ENCODE measurements at regions not wholly inside any gene's neighbourhood (a gene's known extent, or its start where the extent isn't known, plus 50 kb on each side); places are given as distances from the start of the nearest gene placed in this dataset.

DNA sequence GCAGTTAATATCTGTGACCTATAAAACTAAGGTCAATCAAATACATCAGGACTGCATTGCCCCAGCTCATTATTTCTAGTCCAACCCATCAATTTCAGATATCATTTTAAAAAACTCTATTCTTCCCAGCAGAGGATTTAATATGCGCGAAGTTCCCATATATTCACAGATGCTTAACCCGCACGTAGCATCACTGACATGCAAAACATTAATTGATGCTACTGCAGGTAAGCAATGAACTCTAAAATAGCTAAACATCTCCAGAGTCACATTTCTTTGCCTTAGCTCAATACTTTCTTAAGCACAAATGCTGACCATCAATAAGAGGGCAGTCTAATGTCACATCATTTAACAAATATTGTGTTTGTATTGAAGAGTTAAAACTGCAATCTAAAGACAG is 586.6 kb upstream of the CDH18 start:
- Histone ChIP-seq H3K4me1 (ENCODE audit: control insufficient read depth, insufficient read depth, low read length) (no peaks in the 10 kb centered on the region), H3K9ac (ENCODE audit: low read length) (no peak overlapping the region), H3K27me3 (ENCODE audit: control insufficient read depth, insufficient read depth, low read length) (no peaks in the 10 kb centered on the region), H3K27ac (ENCODE audit: low read depth, low read length) (no peak overlapping the region), H3K4me3 (ENCODE audit: low read length) (no peak overlapping the region), H3K36me3 (ENCODE audit: control insufficient read depth, insufficient read depth, low read length) (no peaks in the 10 kb centered on the region)

DNA sequence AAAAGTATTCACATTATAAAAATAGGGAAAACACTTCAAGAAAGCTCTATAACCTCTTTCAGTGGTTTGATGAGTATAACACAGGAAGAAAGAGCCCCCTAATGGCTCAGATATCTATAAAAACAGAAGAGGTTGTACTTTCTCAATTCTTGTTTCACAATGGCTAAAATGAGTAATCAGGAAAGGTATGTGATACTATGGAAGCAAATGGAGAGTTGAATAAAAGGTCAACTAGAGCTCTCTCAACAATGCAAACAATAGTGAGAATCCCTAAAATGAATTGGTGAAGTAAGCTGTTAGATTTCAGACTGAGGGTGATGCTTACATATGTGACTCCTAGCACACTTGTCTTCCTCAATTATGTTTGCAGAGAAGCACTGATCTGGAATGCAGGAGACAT is 584.6 kb upstream of the CDH18 start:
- no peaks in the 10 kb centered on the region for H3K4me1 ChIP-seq (ENCODE audit: control insufficient read depth, insufficient read depth, low read length)
- no peaks in the 10 kb centered on the region for H3K27me3 ChIP-seq (ENCODE audit: control insufficient read depth, insufficient read depth, low read length)
- no peak overlapping the region for H3K4me3 ChIP-seq (ENCODE audit: low read length)
- H3K9ac ChIP-seq (ENCODE audit: low read length) = no peak overlapping the region
- no peak overlapping the region for H3K27ac ChIP-seq (ENCODE audit: low read depth, low read length)
- no peaks in the 10 kb centered on the region for H3K36me3 ChIP-seq (ENCODE audit: control insufficient read depth, insufficient read depth, low read length)

DNA sequence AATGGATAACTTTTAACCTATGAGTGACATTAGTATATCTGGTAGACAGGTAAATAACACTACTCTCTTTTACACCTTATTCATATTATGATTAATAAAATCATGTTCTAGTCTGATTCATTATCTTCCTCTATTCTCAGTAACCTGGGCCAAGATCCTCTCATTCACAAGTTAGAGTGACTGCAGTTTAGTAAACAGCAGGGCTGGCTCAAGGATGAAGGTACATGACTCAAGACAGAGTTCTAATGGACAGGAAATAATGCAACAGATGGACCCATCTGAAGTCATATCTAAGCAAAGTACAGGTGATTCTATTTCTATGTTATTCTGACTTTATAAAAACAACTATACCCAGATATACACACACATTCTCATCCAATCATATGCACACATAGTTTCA is 582.5 kb upstream of the CDH18 start:
- no peaks in the 10 kb centered on the region for H3K27me3 ChIP-seq (ENCODE audit: control insufficient read depth, insufficient read depth, low read length)
- no peak overlapping the region for H3K27ac ChIP-seq (ENCODE audit: low read depth, low read length)
- H3K36me3 ChIP-seq (ENCODE audit: control insufficient read depth, insufficient read depth, low read length) = no peaks in the 10 kb centered on the region
- H3K4me3 ChIP-seq (ENCODE audit: low read length) = no peak overlapping the region
- no peaks in the 10 kb centered on the region for H3K4me1 ChIP-seq (ENCODE audit: control insufficient read depth, insufficient read depth, low read length)
- no peak overlapping the region for H3K9ac ChIP-seq (ENCODE audit: low read length)

DNA sequence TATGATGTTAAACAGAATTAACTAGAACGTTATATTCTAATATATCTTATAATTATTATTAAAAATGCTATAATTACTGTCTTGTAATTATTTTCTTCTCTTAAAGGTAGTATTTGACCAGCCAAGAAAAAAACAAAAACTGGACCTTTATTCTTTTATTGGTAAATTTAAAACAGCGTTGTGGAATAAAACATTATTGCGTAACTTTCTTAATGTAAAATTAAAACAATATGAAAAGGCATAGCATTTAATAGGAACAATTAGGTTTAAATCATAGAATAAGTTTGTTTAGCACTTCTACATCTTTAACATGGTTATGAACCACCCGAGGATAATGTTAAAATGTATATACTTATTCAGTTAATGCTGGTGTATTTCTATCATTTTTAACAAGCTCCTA is 574.5 kb upstream of the CDH18 start:
- Histone ChIP-seq H3K4me3 (ENCODE audit: low read length) (no peak overlapping the region), H3K9ac (ENCODE audit: low read length) (no peak overlapping the region), H3K4me1 (ENCODE audit: control insufficient read depth, insufficient read depth, low read length) (no peaks in the 10 kb centered on the region), H3K36me3 (ENCODE audit: control insufficient read depth, insufficient read depth, low read length) (no peaks in the 10 kb centered on the region), H3K27me3 (ENCODE audit: control insufficient read depth, insufficient read depth, low read length) (no peaks in the 10 kb centered on the region), H3K27ac (ENCODE audit: low read depth, low read length) (no peak overlapping the region)

DNA sequence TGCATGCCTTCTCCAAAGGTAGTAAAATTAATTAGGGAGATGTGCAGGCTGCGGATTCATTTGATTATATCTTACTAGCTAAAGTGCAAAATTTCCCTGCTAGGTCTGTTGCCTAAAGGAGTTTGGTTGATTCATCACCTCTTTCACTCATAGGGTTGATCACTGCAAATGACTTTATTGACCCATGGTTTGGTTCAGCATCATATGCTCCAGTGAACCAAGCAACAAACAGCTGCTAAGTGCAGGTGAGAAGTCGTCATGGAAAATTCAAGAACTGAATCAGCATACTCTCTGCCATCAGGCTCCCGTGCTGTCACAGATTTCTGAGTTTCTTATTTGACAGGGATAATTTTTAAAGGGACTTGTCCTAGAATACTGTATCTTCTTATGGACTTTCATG is 571.8 kb upstream of the CDH18 start:
- H3K36me3 ChIP-seq (ENCODE audit: control insufficient read depth, insufficient read depth, low read length) = no peaks in the 10 kb centered on the region
- no peak overlapping the region for H3K9ac ChIP-seq (ENCODE audit: low read length)
- H3K4me1 ChIP-seq (ENCODE audit: control insufficient read depth, insufficient read depth, low read length) = no peaks in the 10 kb centered on the region
- no peak overlapping the region for H3K4me3 ChIP-seq (ENCODE audit: low read length)
- no peaks in the 10 kb centered on the region for H3K27me3 ChIP-seq (ENCODE audit: control insufficient read depth, insufficient read depth, low read length)
- H3K27ac ChIP-seq (ENCODE audit: low read depth, low read length) = no peak overlapping the region

DNA sequence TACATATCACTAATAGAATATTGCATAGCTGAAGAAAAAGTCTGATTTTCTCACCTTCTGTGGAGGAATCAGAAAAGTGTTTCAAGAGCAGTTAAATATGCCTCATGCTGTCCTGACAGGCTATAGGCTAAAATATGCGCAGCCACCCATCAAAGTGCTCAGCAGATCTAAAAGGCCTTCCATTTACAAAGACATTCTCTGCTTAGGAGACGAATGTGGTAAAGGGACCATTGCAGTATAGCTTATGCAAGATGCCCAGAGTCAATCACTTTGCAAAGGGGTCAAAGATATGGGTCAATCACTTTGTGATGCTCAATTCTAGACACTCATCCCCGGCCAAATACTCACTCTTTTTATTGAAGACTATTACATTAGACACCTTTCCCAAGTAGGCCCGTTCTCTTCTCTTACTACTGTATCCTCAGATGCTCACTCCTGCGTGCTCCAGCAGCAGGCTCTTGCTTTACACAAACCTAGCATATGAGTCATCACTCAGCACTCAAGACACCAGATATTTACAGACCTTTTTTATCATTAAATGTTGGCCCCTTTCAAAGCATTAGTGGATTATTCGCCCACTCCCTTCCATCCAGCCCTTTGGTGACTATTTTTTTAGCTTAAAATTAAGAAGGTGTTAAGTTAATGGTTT is 568.2 kb upstream of the CDH18 start:
- Histone ChIP-seq H3K4me3 (ENCODE audit: low read length) (no peak overlapping the region), H3K4me1 (ENCODE audit: control insufficient read depth, insufficient read depth, low read length) (no peaks in the 10 kb centered on the region), H3K9ac (ENCODE audit: low read length) (no peak overlapping the region), H3K27me3 (ENCODE audit: control insufficient read depth, insufficient read depth, low read length) (no peaks in the 10 kb centered on the region), H3K36me3 (ENCODE audit: control insufficient read depth, insufficient read depth, low read length) (no peaks in the 10 kb centered on the region), H3K27ac (ENCODE audit: low read depth, low read length) (no peak overlapping the region)

DNA sequence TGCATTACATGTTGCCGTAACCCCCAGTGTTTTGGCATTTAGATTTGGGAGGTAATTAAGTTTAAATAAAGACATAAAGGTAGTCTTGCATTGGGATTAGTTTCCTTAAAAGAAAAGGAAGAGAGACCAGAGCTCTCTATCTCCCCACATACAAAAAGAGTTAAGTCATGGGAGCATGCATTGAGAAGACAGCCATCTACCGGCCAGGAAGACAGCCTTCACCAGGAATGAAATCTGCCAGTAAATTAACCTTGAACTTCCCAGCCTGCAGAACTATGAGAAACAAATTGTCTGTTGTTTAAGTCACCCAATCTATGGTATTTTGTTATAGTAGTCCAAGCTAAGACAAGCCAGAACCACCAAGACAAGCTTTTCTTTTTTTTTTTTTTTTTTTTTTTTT is 567.0 kb upstream of the CDH18 start:
- Histone ChIP-seq H3K4me1 (ENCODE audit: control insufficient read depth, insufficient read depth, low read length) (no peaks in the 10 kb centered on the region), H3K27me3 (ENCODE audit: control insufficient read depth, insufficient read depth, low read length) (no peaks in the 10 kb centered on the region)

DNA sequence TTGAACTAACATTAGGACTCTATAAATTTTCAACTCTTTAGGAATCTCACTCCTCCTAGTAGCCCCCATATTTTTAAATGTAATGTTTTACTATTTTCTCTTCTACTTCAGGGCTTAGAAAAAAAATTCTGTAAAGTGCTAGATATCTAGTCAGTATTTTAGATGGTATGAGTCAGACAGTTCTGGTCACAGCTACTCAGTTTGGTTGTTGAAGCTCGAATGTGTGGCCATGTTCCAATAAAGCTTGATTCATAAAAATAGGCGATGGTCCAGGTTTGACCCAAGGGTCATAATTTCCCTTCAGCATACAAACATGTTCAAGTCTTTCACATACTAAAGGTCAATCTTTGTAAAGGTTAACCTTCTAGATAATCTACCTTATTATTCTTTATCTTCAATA is 566.0 kb upstream of the CDH18 start:
- Histone ChIP-seq H3K4me1 (ENCODE audit: control insufficient read depth, insufficient read depth, low read length) (no peaks in the 10 kb centered on the region), H3K4me3 (ENCODE audit: low read length) (no peak overlapping the region), H3K36me3 (ENCODE audit: control insufficient read depth, insufficient read depth, low read length) (no peaks in the 10 kb centered on the region), H3K27ac (ENCODE audit: low read depth, low read length) (no peak overlapping the region), H3K9ac (ENCODE audit: low read length) (no peak overlapping the region), H3K27me3 (ENCODE audit: control insufficient read depth, insufficient read depth, low read length) (no peaks in the 10 kb centered on the region)

More for the DNA sequence above, 567.0 kb upstream of the CDH18 start:
- Histone ChIP-seq H3K36me3 (ENCODE audit: control insufficient read depth, insufficient read depth, low read length) (no peaks in the 10 kb centered on the region), H3K27ac (ENCODE audit: low read depth, low read length) (no peak overlapping the region), H3K4me3 (ENCODE audit: low read length) (no peak overlapping the region), H3K9ac (ENCODE audit: low read length) (no peak overlapping the region)

DNA sequence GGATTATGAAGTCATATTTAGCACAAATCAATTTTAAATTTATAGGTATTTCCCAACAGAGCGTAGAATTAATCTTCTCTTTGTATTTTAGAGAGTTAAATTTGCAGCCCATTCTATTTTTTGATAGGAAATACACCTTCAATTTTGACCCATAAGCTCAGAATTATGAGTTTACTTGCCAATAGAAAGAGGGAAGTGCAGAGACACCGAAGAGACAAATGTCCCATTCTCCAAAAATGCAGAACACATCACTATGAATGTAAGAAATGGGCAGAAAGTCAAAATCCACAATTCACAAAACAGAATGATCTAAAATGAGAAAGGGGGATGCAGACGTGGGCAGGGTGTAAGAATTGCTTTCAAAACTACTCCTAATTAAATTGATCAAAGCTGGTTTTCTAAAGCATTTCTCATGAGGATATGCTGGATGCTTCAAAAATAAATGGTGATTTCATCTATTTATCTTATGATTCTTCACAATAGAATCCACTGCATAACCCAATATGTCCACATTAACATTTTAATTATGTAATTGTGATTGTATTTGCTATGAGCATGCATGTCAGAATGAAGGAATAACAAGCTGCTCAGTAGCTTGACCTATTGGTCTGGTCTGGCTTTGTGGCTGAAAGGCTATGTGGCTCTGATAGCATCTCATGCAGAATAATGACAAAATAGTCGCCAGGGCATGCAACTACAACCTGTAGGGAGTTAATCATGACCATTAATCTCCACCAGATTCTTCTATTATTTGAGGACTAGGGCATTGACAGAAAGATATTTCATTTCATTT is 550.1 kb upstream of the CDH18 start:
- Histone ChIP-seq H3K9ac (ENCODE audit: low read length) (no peak overlapping the region), H3K4me3 (ENCODE audit: low read length) (no peak overlapping the region), H3K27me3 (ENCODE audit: control insufficient read depth, insufficient read depth, low read length) (no peaks in the 10 kb centered on the region), H3K36me3 (ENCODE audit: control insufficient read depth, insufficient read depth, low read length) (no peaks in the 10 kb centered on the region), H3K27ac (ENCODE audit: low read depth, low read length) (no peak overlapping the region), H3K4me1 (ENCODE audit: control insufficient read depth, insufficient read depth, low read length) (no peaks in the 10 kb centered on the region)

DNA sequence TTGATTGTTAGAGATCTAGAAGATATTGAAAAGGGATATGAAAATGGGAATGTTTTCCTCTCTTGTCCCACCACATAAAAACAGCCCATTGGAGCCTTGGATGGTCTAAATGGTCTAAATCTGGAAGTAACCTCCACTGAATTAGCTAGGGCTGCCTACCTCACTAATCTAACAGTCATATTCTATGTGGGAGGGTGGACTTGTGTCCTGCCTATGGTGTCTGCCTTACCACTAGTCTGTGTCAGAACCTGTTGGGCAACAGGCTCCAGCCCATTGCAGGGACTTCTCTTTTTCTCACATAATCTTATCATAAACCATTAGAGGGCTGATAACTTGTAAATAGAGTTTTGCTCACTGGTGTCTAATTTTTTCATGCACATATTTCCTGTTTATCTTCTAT is 548.8 kb upstream of the CDH18 start:
- Histone ChIP-seq H3K27me3 (ENCODE audit: control insufficient read depth, insufficient read depth, low read length) (no peaks in the 10 kb centered on the region), H3K36me3 (ENCODE audit: control insufficient read depth, insufficient read depth, low read length) (no peaks in the 10 kb centered on the region), H3K4me1 (ENCODE audit: control insufficient read depth, insufficient read depth, low read length) (no peaks in the 10 kb centered on the region), H3K27ac (ENCODE audit: low read depth, low read length) (no peak overlapping the region), H3K9ac (ENCODE audit: low read length) (no peak overlapping the region), H3K4me3 (ENCODE audit: low read length) (no peak overlapping the region)

DNA sequence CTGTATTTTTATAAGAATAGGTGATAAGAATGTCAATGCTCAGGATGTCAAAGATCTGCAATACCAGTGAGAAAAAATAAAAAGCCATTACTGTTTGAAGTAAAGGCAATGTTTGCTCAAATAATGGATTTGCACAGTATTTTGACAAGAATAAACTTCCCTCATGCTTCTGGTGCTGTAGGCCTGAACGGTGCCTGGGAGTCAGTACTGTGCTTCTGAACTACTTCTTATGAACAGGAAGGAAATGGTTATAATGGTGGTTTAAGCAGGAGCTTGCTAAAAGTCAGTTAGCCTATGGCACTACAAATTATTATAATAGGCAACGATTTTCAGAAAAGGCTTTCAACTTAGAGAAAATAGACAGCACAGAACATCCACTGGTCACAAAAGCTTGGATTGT is 548.3 kb upstream of the CDH18 start:
- H3K36me3 ChIP-seq (ENCODE audit: control insufficient read depth, insufficient read depth, low read length) = no peaks in the 10 kb centered on the region
- no peak overlapping the region for H3K27ac ChIP-seq (ENCODE audit: low read depth, low read length)
- no peaks in the 10 kb centered on the region for H3K27me3 ChIP-seq (ENCODE audit: control insufficient read depth, insufficient read depth, low read length)
- no peaks in the 10 kb centered on the region for H3K4me1 ChIP-seq (ENCODE audit: control insufficient read depth, insufficient read depth, low read length)
- H3K9ac ChIP-seq (ENCODE audit: low read length) = no peak overlapping the region
- no peak overlapping the region for H3K4me3 ChIP-seq (ENCODE audit: low read length)

DNA sequence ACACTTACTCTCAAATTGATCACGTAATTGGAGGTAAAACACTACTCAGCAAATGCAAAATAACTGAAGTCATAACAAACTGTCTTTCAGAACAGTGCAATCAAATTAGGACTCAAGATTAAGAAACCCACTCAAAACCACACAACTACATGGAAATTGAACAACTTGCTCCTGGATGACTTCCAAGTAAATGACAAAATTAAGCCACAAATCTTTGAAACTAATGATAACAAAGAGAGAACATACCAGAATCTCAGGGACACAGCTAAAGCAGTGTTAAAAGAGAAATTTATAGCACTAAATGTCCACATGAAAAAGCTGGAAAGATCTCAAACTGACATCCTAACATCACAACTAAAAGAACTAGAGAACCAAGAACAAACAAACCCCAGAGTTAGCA is 540.5 kb upstream of the CDH18 start:
- Histone ChIP-seq H3K27ac (ENCODE audit: low read depth, low read length) (no peak overlapping the region), H3K27me3 (ENCODE audit: control insufficient read depth, insufficient read depth, low read length) (no peaks in the 10 kb centered on the region), H3K36me3 (ENCODE audit: control insufficient read depth, insufficient read depth, low read length) (no peaks in the 10 kb centered on the region), H3K4me3 (ENCODE audit: low read length) (no peak overlapping the region), H3K4me1 (ENCODE audit: control insufficient read depth, insufficient read depth, low read length) (no peaks in the 10 kb centered on the region), H3K9ac (ENCODE audit: low read length) (no peak overlapping the region)

DNA sequence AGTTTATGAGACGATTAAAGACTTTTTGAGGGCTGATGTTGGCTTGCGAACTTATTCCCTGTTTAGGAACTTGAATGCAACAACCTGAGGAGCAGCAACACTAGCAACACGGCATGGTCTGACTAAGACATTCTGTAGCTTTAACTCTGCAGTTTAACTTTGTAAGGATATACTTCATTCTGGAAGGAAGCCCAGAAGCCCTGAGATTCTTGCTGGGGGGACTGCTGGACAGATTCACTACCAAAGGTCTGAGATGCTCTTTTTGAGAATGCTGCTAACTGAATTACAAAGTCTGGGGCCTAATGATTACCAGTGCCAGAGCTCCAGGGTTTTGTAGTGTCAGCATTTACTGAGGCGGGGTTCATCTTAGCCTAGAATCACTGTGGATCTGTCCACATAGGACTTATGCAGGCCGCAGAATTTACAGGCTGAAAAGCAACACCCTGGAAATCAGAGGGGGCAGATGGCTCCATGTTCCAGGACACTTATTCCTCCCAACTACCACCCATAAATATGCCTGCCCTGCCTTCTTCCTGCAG is 537.1 kb upstream of the CDH18 start:
- H3K4me1 ChIP-seq (ENCODE audit: control insufficient read depth, insufficient read depth, low read length) = no peaks in the 10 kb centered on the region
- no peak overlapping the region for H3K4me3 ChIP-seq (ENCODE audit: low read length)
- H3K27me3 ChIP-seq (ENCODE audit: control insufficient read depth, insufficient read depth, low read length) = no peaks in the 10 kb centered on the region
- H3K27ac ChIP-seq (ENCODE audit: low read depth, low read length) = no peak overlapping the region
- no peak overlapping the region for H3K9ac ChIP-seq (ENCODE audit: low read length)
- H3K36me3 ChIP-seq (ENCODE audit: control insufficient read depth, insufficient read depth, low read length) = no peaks in the 10 kb centered on the region

Measured in rectal smooth muscle tissue (tissue), 1 donor.